IMR-90 (cell line): ENCODE measurements at regions not wholly inside any gene's neighbourhood (a gene's known extent, or its start where the extent isn't known, plus 50 kb on each side); places are given as distances from the start of the nearest gene placed in this dataset.

Experiments used
- ATAC-seq: fragments of 200-7000 bp; cut with Tn5 transposase; 2 replicates; pipeline ENCODE4 v1.9.1; 2020; ENCODE audit warnings: low read depth, mild to moderate bottlenecking, moderate library complexity
- BruUV-seq: library from RNA; stranded (reverse); fragments of 400-500 nt; replicated peaks from 2 replicates; lab custom pipeline; 2021; lab: Mats Ljungman, UMichigan
- CTCF ChIA-PET: fragments of 300-600 bp; formaldehyde crosslinking; extraction: SDS; loops from one replicate; lab custom pipeline; 2021; ENCODE audit warnings: antibody characterized with exemption; lab: Yijun Ruan, JAX
- POLR2A ChIA-PET: fragments of 300-600 bp; sonication (Branson Sonifier 250); formaldehyde crosslinking; loops from one replicate; lab custom pipeline; 2022; ENCODE audit warnings: antibody characterized with exemption; ENCODE audit not compliant: unreplicated experiment; lab: Charles Lee
- DNase-seq: peaks from one replicate; pipeline ENCODE4 v3.0.0; 2013
- H2AFZ ChIP-seq: replicated peaks from 2 replicates; pipeline ENCODE3; 2013; ENCODE audit warnings: low read length, mild to moderate bottlenecking; ENCODE audit not compliant: poor library complexity
- H2AK5ac ChIP-seq: 2 replicates; pipeline ENCODE4 v1.6.1; 2013; ENCODE audit warnings: low read depth, low read length, inconsistent platforms
- H2AK9ac ChIP-seq: replicated peaks from 2 replicates; pipeline ENCODE3; 2013; ENCODE audit warnings: mild to moderate bottlenecking, low read depth, low read length, moderate library complexity; ENCODE audit not compliant: poor library complexity
- H2BK120ac ChIP-seq: 2 replicates; pipeline ENCODE4 v1.6.1; 2013; ENCODE audit warnings: low read depth, low read length, inconsistent platforms
- H2BK15ac ChIP-seq: 3 replicates; pipeline ENCODE4 v1.6.1; 2013; ENCODE audit warnings: low read depth, low read length, inconsistent platforms
- H2BK20ac ChIP-seq: 2 replicates; pipeline ENCODE4 v1.6.1; 2013; ENCODE audit warnings: low read depth, mild to moderate bottlenecking, inconsistent platforms, low read length, moderate library complexity
- H2BK5ac ChIP-seq: 2 replicates; pipeline ENCODE4 v1.6.1; 2013; ENCODE audit warnings: mild to moderate bottlenecking, low read depth, low read length, inconsistent platforms; ENCODE audit not compliant: poor library complexity, severe bottlenecking
- H3K14ac ChIP-seq: replicated peaks from 2 replicates; pipeline ENCODE4 v1.6.1; 2013; ENCODE audit warnings: low read depth, low read length, inconsistent platforms
- H3K18ac ChIP-seq: 2 replicates; pipeline ENCODE4 v1.6.1; 2013; ENCODE audit warnings: low read depth, low read length, control low read depth
- H3K23ac ChIP-seq: 2 replicates; pipeline ENCODE4 v1.6.1; 2013; ENCODE audit warnings: low read depth, low read length, inconsistent platforms
- H3K27ac ChIP-seq: 2 replicates; pipeline ENCODE4 v1.5.1; 2013; ENCODE audit warnings: mild to moderate bottlenecking, control low read depth, low read length; ENCODE audit not compliant: insufficient read depth
- H3K27me3 ChIP-seq: 2 replicates; pipeline ENCODE4 v1.6.1; 2013; ENCODE audit warnings: low read length; ENCODE audit not compliant: control insufficient read depth, insufficient read depth
- H3K36me3 ChIP-seq: 2 replicates; pipeline ENCODE4 v1.6.1; 2013; ENCODE audit warnings: low read length, mixed read lengths; ENCODE audit not compliant: control insufficient read depth, insufficient read depth
- H3K4ac ChIP-seq: 2 replicates; pipeline ENCODE4 v1.6.1; 2013; ENCODE audit warnings: low read depth, low read length, inconsistent platforms
- H3K4me1 ChIP-seq: 2 replicates; pipeline ENCODE4 v1.6.1; 2013; ENCODE audit warnings: low read length, mixed read lengths; ENCODE audit not compliant: control insufficient read depth, insufficient read depth
- H3K4me2 ChIP-seq: 2 replicates; pipeline ENCODE4 v1.6.1; 2013; ENCODE audit warnings: low read depth, mild to moderate bottlenecking, control low read depth, low read length, moderate library complexity
- H3K4me3 ChIP-seq: 2 replicates; pipeline ENCODE4 v1.5.1; 2013; ENCODE audit warnings: low read depth, mild to moderate bottlenecking, control low read depth, low read length, moderate library complexity; ENCODE audit not compliant: insufficient read depth
- H3K56ac ChIP-seq: 2 replicates; pipeline ENCODE4 v1.6.1; 2013; ENCODE audit warnings: low read length, inconsistent platforms; ENCODE audit not compliant: insufficient read depth; ENCODE audit errors: extremely low read depth
- H3K79me1 ChIP-seq, 2 experiments: 2 replicates each; pipeline ENCODE4 v1.6.1; 2013; ENCODE audit warnings: low read length in 2 of 2, inconsistent platforms in 1 of 2, low read depth in 1 of 2
- H3K9ac ChIP-seq: 2 replicates; pipeline ENCODE4 v1.6.1; 2013; ENCODE audit warnings: low read depth, low read length, control low read depth
- H3K9me1 ChIP-seq: 2 replicates; pipeline ENCODE4 v1.6.1; 2013; ENCODE audit warnings: low read length, inconsistent platforms; ENCODE audit not compliant: insufficient read depth
- H3K9me3 ChIP-seq: 2 replicates; pipeline ENCODE4 v1.6.1; 2013; ENCODE audit warnings: low read length; ENCODE audit not compliant: control insufficient read depth, insufficient read depth
- H4K20me1 ChIP-seq: 2 replicates; pipeline ENCODE4 v1.6.1; 2013; ENCODE audit warnings: low read length, inconsistent platforms; ENCODE audit not compliant: insufficient read depth
- H4K5ac ChIP-seq: 2 replicates; pipeline ENCODE4 v1.6.1; 2013; ENCODE audit warnings: mild to moderate bottlenecking, low read depth, low read length, control low read depth
- H4K8ac ChIP-seq, 2 experiments: 2 replicates each; pipeline ENCODE4 v1.6.1; 2013; ENCODE audit warnings: low read depth in 2 of 2, low read length in 2 of 2, control low read depth in 1 of 2, inconsistent platforms in 1 of 2
- H4K91ac ChIP-seq: 2 replicates; pipeline ENCODE4 v1.6.1; 2013; ENCODE audit warnings: low read depth, low read length, inconsistent platforms; ENCODE audit not compliant: insufficient read depth
- BHLHE40 ChIP-seq: fragments of 150-350 bp; IDR thresholded peaks from 2 replicates; pipeline ENCODE4 v1.6.1; 2016; ENCODE audit warnings: mild to moderate bottlenecking, low read depth, low read length
- CEBPB ChIP-seq: IDR thresholded peaks from 2 replicates; pipeline ENCODE4 v1.6.1; 2012; ENCODE audit warnings: low read depth, low read length, improper control_type of control experiment
- CHD1 ChIP-seq: IDR thresholded peaks from 2 replicates; pipeline ENCODE4 v1.6.1; 2012; ENCODE audit warnings: low read depth, low read length, improper control_type of control experiment
- FOS ChIP-seq: fragments of 150-350 bp; IDR thresholded peaks from 2 replicates; pipeline ENCODE4 v1.6.1; 2016; ENCODE audit warnings: low read depth, low read length
- MAFK ChIP-seq: IDR thresholded peaks from 2 replicates; pipeline ENCODE4 v1.6.1; 2012; ENCODE audit warnings: low read depth, low read length, improper control_type of control experiment
- MAZ ChIP-seq: IDR thresholded peaks from 2 replicates; pipeline ENCODE4 v1.6.1; 2012; ENCODE audit warnings: low read depth, mild to moderate bottlenecking, low read length, improper control_type of control experiment, moderate library complexity, borderline replicate concordance
- MXI1 ChIP-seq: IDR thresholded peaks from 2 replicates; pipeline ENCODE4 v1.6.1; 2012; ENCODE audit warnings: low read depth, mild to moderate bottlenecking, low read length, moderate library complexity, borderline replicate concordance
- POLR2A ChIP-seq: IDR thresholded peaks from 2 replicates; pipeline ENCODE4 v1.6.1; 2012; ENCODE audit warnings: mild to moderate bottlenecking, low read depth, low read length
- RAD21 ChIP-seq: IDR thresholded peaks from 2 replicates; pipeline ENCODE4 v1.6.1; 2012; ENCODE audit warnings: low read length, improper control_type of control experiment
- RCOR1 ChIP-seq: IDR thresholded peaks from 2 replicates; pipeline ENCODE4 v1.6.1; 2012; ENCODE audit warnings: mild to moderate bottlenecking, low read length, improper control_type of control experiment; ENCODE audit not compliant: insufficient replicate concordance
- RFX5 ChIP-seq: IDR thresholded peaks from 2 replicates; pipeline ENCODE4 v1.8.0; 2012; ENCODE audit warnings: low read depth, mild to moderate bottlenecking, low read length, moderate library complexity
- SMC3 ChIP-seq: fragments of 150-350 bp; IDR thresholded peaks from 2 replicates; pipeline ENCODE4 v1.6.1; 2016; ENCODE audit warnings: low read depth, mild to moderate bottlenecking, antibody characterized with exemption, low read length, moderate library complexity
- WGBS, 2 experiments: methylation state at CpG; one replicate each; pipeline versions ENCODE4 v1.1.5 to v1.1.7; 2013; ENCODE audit warnings: missing lambda C conversion rate in 2 of 2; ENCODE audit not compliant: insufficient read length in 1 of 2; ENCODE audit errors: extremely low coverage in 2 of 2; 5-methylcytosine and 5-hydroxymethylcytosine counted together
- dilution Hi-C: fragments of 300-500 bp; cut with HindIII; formaldehyde crosslinking; loops from one replicate; pipeline ENCODE4 v1.14.3; 2018; ENCODE audit warnings: low sequenced_read_pairs; ENCODE audit not compliant: unreplicated experiment
- in situ Hi-C: fragments of 300-500 bp; cut with MboI; formaldehyde crosslinking; loops from 3 replicates; pipeline ENCODE4 v1.14.3; 2019; ENCODE audit warnings: low sequenced_read_pairs, inconsistent platforms, mixed read lengths
- intact Hi-C: fragments of 100-400 bp; cut with micrococcal nuclease; formaldehyde crosslinking; loops from 2 replicates; pipeline ENCODE4 v1.10.0; 2022
- TF ChIP-seq, protein P1 (sequence below): conservative IDR thresholded peaks from 2 replicates; pipeline ENCODE4 v1.5.1; 2012; ENCODE audit warnings: mild to moderate bottlenecking, low read depth, low read length, improper control_type of control experiment
- TF ChIP-seq, protein P2 (sequence below): fragments of 150-350 bp; IDR thresholded peaks from 2 replicates; pipeline ENCODE4 v1.6.1; 2016; ENCODE audit warnings: low read depth, mild to moderate bottlenecking, low read length, moderate library complexity, borderline replicate concordance
- TF ChIP-seq, protein P3 (sequence below): fragments of 150-350 bp; IDR thresholded peaks from 2 replicates; pipeline ENCODE4 v1.6.1; 2017; ENCODE audit warnings: mild to moderate bottlenecking, antibody characterized with exemption, low read length, low read depth

DNA sequence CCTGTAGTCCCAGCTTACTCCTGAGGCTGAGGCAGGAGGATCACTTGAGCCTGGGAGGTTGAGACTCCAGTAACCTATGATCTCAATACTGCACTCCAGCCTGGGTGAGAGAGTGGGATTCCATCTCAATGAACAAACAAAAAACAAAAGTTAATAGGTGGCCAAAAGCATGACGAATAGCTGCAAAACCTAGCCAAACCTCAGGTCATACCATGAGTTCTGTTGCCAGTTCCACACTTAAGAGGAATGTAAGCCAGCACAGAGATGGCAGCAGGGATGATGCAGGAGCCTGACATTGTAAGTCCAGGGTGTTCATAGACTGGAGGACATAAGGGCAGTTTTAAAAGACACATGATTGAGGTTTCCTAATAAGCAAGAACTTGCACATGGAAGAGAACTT is 55.3 kb upstream of the RMDN2 start:
- peak overlapping the region; percentile 15; the same call in 1 of the 3 replicates for H2BK15ac ChIP-seq
- no peak overlapping the region for H3K27ac ChIP-seq
- H3K23ac ChIP-seq: no peak overlapping the region
- DNase-seq (peak; percentile 21), ATAC-seq (no peak)
- peaks cover 16% of the 10 kb centered on the region for H3K4me1 ChIP-seq
- no peak overlapping the region for H4K91ac ChIP-seq
- no peaks in the 10 kb centered on the region for H3K27me3 ChIP-seq
- no peak overlapping the region for H3K56ac ChIP-seq
- 0 out of 2 replicates have a peak overlapping the region, but pooled peaks have one; percentile 16 for H3K14ac ChIP-seq
- in situ Hi-C loops: no loop called here
- H2AK9ac ChIP-seq: no peak overlapping the region
- no peak overlapping the region for H3K9ac ChIP-seq
- H2BK120ac ChIP-seq: no peak overlapping the region; the same call in 1 of the 2 replicates
- no peaks in the 10 kb centered on the region for H3K79me1 ChIP-seq
- H3K18ac ChIP-seq: peak overlapping the region; percentile 21; the same call in 1 of the 2 replicates
- ChIA-PET POLR2A (no interaction called here), CTCF (no interaction called here)
- H4K8ac ChIP-seq: no peak overlapping the region
- no peak overlapping the region for H4K5ac ChIP-seq
- H3K36me3 ChIP-seq: no peaks in the 10 kb centered on the region
- H3K4ac ChIP-seq: peak overlapping the region; percentile 10; the same call in 1 of the 2 replicates
- TF ChIP-seq RCOR1: no peak
- TF ChIP-seq FOS: no peak
- TF ChIP-seq, protein P1, sequence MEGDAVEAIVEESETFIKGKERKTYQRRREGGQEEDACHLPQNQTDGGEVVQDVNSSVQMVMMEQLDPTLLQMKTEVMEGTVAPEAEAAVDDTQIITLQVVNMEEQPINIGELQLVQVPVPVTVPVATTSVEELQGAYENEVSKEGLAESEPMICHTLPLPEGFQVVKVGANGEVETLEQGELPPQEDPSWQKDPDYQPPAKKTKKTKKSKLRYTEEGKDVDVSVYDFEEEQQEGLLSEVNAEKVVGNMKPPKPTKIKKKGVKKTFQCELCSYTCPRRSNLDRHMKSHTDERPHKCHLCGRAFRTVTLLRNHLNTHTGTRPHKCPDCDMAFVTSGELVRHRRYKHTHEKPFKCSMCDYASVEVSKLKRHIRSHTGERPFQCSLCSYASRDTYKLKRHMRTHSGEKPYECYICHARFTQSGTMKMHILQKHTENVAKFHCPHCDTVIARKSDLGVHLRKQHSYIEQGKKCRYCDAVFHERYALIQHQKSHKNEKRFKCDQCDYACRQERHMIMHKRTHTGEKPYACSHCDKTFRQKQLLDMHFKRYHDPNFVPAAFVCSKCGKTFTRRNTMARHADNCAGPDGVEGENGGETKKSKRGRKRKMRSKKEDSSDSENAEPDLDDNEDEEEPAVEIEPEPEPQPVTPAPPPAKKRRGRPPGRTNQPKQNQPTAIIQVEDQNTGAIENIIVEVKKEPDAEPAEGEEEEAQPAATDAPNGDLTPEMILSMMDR: no peak
- TF ChIP-seq, protein P2, sequence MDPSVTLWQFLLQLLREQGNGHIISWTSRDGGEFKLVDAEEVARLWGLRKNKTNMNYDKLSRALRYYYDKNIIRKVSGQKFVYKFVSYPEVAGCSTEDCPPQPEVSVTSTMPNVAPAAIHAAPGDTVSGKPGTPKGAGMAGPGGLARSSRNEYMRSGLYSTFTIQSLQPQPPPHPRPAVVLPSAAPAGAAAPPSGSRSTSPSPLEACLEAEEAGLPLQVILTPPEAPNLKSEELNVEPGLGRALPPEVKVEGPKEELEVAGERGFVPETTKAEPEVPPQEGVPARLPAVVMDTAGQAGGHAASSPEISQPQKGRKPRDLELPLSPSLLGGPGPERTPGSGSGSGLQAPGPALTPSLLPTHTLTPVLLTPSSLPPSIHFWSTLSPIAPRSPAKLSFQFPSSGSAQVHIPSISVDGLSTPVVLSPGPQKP: no peak
- no peak for TF ChIP-seq SMC3
- TF ChIP-seq MAZ: no peak
- no peak for TF ChIP-seq CHD1
- TF ChIP-seq MAFK: no peak
- TF ChIP-seq RFX5: no peak
- TF ChIP-seq, protein P3, sequence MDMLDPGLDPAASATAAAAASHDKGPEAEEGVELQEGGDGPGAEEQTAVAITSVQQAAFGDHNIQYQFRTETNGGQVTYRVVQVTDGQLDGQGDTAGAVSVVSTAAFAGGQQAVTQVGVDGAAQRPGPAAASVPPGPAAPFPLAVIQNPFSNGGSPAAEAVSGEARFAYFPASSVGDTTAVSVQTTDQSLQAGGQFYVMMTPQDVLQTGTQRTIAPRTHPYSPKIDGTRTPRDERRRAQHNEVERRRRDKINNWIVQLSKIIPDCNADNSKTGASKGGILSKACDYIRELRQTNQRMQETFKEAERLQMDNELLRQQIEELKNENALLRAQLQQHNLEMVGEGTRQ: no peak
- TF ChIP-seq CEBPB: no peak
- TF ChIP-seq BHLHE40: no peak
- TF ChIP-seq RAD21: no peak
- no peak for TF ChIP-seq MXI1
- TF ChIP-seq POLR2A: no peak
- intact Hi-C loops: no loop called here
- dilution Hi-C loops: no loop called here
- peaks cover 20% of the 10 kb centered on the region for H3K9me1 ChIP-seq
- no CpG with 5 or more reads among the region's 1 CpG for WGBS, 2 experiments
- H2BK20ac ChIP-seq: no peak overlapping the region; the same call in 1 of the 2 replicates
- no peak overlapping the region for H2AFZ ChIP-seq
- no peaks in the 10 kb centered on the region for H3K9me3 ChIP-seq
- no peaks in the 10 kb centered on the region for H4K20me1 ChIP-seq
- H3K4me2 ChIP-seq: no peak overlapping the region
- H2BK5ac ChIP-seq: no peak overlapping the region
- peak overlapping the region; percentile 35; the same call in 1 of the 2 replicates for H2AK5ac ChIP-seq
- no peak overlapping the region for H3K4me3 ChIP-seq
- BruUV-seq: no TSS peak
